Keratinocyte (primary cell): ENCODE measurements at regions not wholly inside any gene's neighbourhood (a gene's known extent, or its start where the extent isn't known, plus 50 kb on each side); places are given as distances from the start of the nearest gene placed in this dataset.

Source experiments
- CTCF ChIP-seq, 3 experiments: IDR thresholded peaks in 1 of 3; conservative IDR thresholded peaks in 1 of 3; optimal IDR thresholded peaks in 1 of 3; 2 replicates in 2 of 3; 3 replicates in 1 of 3; pipeline versions ENCODE3 to v1.5.1; 2011; ENCODE audit warnings: low read length in 3 of 3, mild to moderate bottlenecking in 3 of 3, moderate library complexity in 2 of 3, control low read depth in 1 of 3, inconsistent platforms in 1 of 3; ENCODE audit not compliant: insufficient read depth in 2 of 3; ENCODE audit errors: extremely low read depth in 1 of 3
- EZH2 ChIP-seq: IDR thresholded peaks from one replicate; pipeline ENCODE4 v1.6.1; 2012; ENCODE audit warnings: inconsistent platforms, mild to moderate bottlenecking, low read length, moderate library complexity

GRCh38 chr4:183035726-183036415, 63.2 kb upstream of the WWC2 start:
- TF ChIP-seq CTCF (optimal IDR thresholded peaks at IDR 0.05 in 1 of 3, IDR thresholded peaks at IDR 0.05 in 1 of 3, conservative IDR thresholded peaks at IDR 0.05 in 1 of 3; ENCODE audit: extremely low read depth in 1 of 3, insufficient read depth in 2 of 3, low read length in 3 of 3) (no peak), EZH2 (no peak)
